NCI-H1105 (cell line): ENCODE measurements at regions not wholly inside any gene's neighbourhood (a gene's known extent, or its start where the extent isn't known, plus 50 kb on each side); places are given as distances from the start of the nearest gene placed in this dataset.
"Not testable (repeated sequence)": the region's sequence is repeated elsewhere in the genome, so short reads cannot be mapped to it uniquely, and the experiment has no call there.

Experiments used
- DNase-seq: peaks from one replicate; lab custom pipeline; 2025; lab: John Stamatoyannopoulos, UW

DNA sequence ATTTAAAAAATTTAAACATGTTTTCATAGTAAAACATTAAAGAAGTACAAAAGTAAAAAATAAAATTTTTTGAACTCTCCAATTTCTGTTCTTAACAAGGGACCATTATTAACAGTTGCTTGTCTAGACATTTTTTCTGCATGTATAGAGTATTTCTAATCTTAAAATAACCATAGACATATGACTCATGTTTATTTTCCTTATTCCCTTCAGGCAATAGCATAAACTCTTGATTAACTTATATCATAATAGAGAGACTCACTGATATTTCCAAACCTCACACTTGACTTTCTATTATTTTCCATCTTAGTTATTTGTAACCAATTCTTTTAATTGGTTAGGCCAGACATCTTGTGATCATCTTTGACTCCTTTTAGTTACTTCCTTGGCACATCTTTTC lies 325.6 kb upstream of the SOX14 start:
- no peak for DNase-seq

DNA sequence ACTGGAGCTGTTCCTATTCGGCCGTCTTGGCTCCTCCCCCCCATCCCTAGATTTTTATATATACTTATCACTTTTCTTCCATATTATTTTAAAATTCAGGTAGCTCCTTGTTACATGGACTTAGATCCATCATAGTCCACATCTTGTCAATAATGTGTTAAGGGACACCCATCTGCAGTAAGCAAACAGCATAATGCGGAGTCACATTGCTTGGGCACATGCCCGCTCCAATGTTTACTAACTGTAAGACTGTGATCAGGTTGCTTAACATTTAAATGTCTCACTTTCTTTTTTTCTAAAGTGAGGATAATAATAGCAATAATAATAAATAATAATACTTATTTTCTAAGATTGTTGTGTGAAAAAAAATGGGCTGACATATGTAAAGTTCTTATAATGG lies 303.2 kb upstream of the SOX14 start:
- DNase-seq, result no peak

DNA sequence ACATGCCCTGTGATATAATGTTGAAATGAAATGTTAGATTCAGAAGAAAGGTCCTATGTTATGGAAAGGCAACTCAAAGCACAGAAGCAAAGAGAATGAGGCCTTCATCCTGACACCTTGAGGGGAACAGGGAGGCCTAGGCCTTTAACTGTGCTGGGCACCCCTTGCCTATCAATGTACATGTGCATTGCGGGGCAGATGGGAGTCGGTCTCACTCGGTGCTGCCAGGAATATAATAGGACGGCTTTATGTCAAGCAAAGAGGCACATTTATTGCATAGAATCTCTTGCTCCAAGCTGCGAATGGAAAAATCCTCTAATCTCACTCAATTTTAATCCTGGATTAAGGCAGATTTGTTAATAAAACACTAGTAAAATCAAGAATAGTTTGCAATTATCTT lies 301.0 kb upstream of the SOX14 start:
- DNase-seq, result no peak

DNA sequence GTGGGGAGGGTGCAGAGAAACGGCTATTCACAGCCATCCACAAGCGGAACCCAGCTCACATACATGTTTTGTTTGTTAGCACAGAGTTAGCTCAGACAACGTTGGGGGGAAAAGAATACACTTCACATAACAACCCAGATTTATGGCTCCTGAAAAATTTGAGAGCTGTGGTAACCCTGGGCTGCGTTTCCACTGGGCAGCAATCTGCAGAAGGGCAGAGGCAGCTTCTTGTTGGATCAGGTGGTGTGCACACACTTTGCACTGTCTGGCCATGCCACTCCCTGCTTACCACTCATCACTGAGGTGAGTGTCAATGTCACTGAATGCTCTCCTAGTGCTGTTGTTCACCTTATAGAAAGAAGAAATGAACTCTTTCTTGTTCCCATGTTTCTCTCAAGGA lies 299.8 kb upstream of the SOX14 start:
- no peak for DNase-seq

DNA sequence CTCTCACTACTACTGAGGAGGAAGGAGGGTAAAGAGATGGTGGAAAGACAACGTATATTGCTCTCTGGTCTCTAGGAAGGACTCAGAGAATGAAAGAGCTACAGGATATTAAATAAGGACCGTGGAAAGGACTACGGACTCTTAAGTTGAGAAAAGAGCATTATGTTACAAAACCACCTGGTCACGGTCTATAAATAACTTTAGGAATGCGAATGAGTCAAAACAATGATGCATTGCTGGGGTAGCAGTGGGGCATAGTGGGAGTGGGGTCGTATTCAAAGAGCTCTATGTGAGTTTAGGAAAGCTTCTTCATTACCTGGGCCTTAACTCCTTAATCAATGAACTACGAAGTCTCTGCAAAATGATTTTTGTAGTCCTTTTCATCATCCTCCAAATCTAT lies 295.7 kb upstream of the SOX14 start:
- no peak for DNase-seq

DNA sequence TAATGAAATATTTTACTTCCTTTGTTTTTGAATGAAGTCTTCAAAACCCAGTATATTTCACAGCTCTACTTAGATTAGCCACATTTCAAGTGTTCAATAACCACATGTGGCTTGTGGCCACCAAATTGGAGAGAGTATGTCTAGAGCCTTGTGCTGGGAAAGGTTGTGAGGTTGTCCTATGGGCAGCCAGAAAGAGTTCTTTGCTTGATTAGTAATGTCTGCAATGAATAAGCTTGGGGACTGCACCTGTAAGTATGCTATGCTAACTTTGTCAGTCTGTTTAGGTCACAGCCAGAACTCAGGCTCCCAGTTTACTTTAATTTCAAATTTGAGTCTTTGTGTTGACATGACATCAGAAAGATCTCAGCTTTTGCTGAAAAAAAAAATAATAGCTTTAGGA lies 294.9 kb upstream of the SOX14 start:
- no peak for DNase-seq

DNA sequence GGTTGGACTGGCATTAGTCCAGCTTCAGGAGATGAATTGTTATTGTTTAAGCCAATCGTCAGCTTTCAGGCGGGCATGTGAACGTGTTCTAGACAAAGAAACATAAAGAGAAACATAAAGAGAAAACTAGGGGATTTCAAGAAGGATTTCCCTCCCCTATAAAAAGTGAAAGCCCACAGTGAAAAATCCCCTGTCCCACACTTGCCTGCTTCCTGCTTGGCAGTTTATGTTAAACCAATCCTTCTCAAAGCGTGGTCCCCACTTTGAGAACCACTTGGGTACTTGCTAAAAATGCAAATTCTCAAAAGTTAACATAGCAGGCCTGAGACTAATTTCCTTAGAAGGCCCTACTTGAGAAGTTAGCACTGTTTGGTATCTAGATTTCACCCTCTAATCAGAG lies 293.0 kb upstream of the SOX14 start:
- DNase-seq, result no peak

DNA sequence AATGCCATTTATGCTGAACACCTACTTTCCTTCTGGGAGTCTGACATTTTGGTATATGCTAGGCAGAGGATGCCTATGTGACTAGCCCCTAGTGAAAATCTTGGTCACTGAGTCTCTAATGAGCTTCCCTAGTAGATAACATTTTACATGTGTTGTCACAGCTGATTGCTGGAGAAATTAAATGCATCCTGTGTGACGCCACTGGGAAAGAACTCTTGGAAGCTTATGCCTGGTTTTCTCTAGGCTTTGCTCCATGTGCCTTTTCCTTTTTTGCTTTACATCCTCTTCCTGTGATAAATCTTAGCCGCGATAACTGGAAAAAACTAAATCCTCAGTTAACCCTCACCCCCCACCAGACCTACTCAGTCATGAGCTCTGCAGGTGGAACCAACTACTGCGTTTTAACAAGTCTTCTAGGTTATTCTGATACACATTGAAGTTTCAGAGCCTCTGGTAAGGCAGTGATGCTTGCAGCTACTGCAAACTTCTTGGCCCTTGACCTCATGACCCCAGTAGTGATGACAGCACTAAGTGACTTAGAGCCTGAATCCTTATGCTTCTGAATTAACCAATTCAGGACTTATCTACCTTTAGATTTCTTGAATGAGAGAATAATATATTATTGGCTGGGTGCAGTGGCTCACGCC lies 292.4 kb upstream of the SOX14 start:
- no peak for DNase-seq

DNA sequence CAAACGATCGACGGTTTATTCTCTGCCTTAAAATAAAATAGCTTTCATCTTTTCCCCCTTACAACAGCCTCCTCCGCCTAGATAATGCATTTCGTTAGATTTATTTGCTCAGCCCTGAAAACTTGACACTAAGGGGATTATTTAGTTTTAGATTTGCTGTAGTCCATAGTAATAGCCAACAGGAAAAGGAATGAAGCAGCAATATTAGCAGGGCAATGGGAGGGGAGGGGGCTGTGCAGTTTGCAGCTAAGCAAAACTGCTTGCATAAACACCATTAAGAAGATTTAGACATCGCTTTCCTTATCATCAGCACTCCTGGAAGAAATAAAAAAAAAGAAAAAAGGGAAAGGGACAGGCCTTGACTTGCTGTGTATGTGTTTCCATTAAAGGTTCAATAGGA lies 286.5 kb upstream of the SOX14 start:
- DNase-seq, result no peak

DNA sequence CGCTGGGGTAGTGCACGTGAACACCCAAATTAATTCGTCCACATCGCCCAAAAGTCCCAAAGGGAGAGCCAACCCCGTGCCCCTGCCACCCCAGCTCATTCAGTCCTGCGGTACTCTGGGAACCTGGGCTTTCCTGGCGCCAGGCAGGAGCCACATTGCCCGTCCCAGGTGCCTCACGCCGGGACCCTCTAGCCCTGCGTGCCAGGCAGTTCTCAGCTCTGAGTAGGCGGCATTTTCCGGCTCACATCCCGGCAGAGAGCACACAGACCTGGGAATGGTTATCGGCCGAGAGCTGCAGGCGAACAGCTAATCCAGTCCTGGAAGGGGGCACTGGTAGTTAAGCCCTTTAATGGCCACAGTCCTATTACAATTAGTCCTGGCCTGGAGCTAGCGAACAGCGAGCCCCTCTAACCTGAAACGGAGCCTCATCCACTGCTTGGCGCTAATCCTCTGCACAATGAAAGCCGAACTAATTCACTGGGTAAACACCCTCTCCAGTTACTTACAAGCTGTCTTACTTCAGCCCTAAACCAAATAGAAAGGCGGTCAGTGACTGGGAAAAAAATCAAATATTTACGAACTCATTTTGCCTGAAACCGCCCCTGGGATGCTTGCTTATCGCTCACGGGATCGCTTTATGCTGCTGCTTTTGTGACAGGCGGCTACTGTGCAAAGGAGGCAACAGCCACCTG lies 254.6 kb upstream of the SOX14 start:
- DNase-seq, result peak; percentile 43

DNA sequence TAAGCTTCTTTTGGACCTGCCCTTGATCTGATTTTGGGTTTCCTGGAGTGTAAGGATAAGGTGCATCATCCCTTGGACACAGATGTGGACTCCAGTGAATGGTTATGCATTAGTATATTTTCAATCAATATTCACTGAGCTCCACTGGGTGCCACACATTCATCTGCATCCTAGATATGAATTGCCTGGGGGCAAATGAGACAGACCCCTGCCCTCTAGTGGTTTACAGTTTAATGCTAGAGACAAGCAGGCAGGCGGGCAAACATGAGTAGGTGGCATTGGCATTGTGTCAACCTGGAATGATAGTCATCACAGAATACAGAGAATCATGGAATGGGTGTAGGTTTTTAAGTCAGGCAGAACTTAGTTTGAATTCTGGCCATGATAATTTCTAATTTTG lies 252.5 kb upstream of the SOX14 start:
- DNase-seq, result no peak

DNA sequence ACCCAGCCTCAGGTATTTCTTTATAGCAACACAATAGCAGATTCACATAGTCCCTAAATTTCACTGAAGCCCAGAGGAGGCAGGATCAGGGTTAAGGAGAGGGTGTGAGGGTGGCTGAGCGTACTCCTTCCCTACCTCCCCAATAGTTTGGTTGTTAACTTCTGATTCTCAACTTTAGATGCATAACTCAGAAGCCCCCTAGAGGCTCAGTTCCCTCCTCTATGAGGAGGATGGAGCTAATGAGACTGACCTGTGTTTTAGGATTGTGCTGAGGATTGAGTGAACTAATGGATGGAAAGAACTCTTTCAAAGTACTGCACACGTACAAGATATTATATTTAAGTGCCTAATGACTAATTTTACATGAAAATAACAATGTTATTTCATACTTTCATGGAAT lies 249.3 kb upstream of the SOX14 start:
- DNase-seq, result no peak

DNA sequence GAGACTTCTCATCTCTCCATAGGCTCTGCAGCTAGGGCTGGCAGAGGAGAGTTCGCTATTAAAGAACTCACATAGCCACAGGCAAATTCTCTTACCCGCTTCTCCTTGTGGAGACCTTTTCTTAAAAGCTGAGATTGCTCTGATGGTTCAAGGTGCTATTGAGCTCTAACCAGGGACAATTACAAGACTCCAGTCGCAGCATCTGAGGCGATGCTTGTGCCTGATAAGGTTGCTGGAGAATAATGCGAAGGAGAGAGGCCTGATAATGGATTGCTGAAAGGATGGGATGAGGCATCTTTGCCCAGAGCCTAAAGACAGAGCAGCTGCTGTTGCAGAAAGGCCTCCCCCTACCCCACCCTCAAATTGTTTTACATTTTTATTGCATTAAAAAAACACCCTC lies 244.5 kb upstream of the SOX14 start:
- no peak for DNase-seq

DNA sequence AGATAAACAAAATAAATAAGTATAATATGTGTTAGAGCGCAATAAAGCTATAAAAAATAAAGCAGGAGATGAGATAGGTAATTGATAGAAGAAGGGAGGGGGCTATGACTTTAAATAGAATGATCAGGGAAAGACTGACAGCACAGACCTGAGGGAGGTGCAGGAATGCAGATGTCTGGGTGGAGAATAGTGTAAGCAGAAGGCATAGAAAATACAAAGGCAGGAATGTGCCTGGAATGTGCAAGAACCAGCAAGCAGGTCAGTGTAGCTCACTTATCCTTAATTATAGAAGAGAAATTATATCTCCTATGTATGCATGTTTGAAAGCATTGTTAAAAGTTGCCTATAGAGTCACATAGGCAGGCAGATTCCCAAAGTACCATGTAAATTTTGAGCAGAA lies 239.4 kb upstream of the SOX14 start:
- DNase-seq, result no peak

DNA sequence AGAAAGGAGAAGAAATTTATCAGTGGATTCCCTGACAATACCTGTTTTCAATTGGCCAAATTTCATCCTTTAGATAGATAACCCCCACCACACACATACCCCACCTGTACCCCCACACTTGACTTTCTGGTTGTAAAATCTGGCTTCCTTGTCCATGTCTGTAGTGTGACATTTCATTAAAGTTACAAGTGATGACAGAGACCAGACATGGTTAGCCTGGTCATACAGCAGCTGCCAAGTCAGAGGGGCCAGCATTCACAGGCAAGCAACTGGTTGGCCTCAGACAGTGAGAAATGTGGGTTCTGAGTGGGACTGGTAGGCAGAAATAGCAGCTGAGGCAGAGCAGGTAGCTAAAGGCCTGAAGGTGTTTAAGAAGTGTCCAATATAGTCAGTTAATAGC lies 238.6 kb upstream of the SOX14 start:
- DNase-seq, result no peak

DNA sequence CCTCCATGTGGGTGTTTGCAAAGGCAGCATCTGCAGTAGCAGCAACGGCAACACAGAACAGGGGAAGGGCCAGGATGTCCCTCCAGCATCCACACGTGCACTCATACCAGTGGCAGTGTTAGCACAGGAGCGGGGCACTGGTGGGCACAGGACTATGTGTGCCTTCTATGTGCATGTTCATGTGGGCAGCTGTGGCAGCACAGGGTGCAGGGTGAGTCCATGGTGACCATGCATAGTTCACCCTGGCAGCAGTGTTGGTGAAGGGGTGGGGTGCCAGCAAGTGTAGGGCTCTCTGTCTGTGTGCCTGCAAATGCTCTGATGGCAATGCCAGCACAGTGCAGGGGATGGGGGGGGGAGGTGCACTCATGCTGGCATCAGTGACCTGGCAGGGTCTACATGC lies 222.1 kb upstream of the SOX14 start:
- no peak for DNase-seq

DNA sequence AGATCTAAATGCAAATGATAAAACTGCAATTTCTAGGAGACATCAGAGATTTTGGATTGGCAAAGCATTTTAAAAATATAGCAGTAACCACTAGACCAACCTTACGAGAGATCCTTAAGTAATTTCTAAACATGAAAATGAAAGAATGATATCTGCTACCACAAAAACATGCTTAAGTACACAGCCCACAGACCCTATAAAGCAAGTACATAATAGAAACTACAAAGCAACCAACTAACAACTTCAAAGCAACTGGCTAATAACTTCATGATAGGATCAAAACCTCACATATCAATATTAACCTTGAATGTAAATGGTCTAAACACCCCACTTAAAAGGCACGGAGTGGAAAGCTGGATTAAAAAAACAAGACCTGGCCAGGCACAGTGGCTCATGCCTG lies 209.9 kb upstream of the SOX14 start:
- no peak for DNase-seq

DNA sequence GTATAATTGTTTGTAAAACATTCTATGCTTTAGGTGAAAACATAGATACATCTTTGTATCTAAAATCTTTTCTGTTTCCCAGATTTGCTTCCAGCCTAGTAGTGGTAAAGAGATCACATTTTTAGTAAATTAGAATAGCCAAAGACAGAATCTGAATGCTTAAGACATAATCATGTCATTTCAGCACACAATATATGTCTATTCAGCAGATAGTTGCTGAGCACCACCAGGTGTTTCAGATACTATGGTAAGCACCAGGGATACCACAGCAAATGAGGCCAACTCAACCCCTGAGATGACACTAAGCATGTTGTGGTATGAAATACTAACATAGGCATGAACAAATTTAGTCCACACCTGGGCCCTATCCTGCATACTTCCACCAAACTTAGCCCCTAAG lies 195.2 kb upstream of the SOX14 start:
- DNase-seq, result no peak

DNA sequence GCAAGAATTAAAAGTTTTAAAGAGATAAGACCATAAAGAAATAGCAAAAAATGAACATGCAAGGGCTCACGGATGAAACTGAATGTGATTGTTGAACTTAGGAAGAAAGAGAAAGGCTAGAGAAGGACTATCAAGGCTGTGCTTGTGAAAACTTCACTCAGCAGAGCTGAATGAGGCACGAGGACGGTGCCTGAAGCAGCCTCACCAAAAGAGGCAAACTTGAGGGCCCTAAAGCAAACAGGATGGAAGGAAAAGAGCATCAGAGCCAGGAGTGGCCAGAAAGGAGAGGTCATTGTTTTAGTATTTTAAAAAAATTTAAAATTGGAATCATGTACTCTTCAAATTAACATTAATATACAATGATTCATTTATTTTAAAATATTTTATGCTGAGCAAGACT lies 191.2 kb upstream of the SOX14 start:
- DNase-seq, result no peak

DNA sequence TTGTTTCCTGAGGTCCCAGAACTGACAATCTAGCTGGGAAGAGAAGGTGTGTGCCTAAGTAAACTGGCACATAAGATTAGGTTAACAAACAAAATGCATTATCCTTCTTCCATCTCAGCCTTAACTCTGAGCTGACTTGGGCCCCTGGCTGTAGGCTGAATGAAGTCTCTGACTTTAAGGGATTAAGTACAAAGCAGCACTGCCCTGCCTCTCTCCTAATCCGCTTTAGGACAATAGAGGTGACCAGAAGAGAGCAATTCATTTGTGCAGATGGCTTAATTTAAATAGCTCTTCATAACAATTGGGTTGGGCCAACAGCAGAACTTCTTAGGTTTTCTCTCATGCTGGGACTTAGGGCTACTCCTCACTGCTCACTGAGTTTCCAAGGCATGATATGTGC lies 181.6 kb upstream of the SOX14 start:
- no peak for DNase-seq

DNA sequence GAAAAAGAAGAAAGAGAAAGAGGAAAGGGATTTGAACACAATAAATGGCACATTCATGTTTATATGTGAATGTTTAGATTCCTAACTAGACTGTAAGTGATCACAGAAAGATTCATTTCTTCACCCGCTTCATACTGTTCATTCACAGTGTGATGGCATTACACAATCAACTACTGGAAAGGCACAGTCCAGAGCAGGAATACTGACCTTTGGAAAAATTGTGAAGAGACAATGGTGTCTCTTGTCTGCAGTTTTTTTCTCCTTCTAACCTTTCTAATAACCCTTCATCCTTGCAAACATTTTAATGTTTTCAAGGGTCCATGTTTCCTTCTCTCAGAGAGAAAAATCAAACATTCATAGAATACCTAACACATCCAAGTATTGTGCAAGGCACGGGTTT lies 180.9 kb upstream of the SOX14 start:
- DNase-seq, result no peak

DNA sequence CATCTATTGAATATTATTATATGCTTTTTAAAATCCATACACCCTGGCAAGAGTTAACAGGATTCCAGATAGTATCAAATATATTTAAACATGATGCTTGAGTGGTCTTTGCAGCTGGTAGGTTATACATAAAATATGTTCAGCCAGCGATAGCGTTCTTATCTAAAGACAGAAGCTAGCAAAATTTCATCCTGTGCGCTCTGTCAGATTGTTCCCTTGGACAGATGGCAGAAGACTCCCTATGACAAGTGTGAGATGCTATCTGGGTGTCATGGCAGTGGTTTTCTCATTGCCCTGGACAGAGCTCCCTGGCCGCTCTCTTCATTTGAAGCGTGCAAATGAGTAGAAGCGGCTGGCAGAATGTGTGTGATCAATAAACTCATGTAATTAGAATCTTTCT lies 175.2 kb upstream of the SOX14 start:
- DNase-seq, result no peak

DNA sequence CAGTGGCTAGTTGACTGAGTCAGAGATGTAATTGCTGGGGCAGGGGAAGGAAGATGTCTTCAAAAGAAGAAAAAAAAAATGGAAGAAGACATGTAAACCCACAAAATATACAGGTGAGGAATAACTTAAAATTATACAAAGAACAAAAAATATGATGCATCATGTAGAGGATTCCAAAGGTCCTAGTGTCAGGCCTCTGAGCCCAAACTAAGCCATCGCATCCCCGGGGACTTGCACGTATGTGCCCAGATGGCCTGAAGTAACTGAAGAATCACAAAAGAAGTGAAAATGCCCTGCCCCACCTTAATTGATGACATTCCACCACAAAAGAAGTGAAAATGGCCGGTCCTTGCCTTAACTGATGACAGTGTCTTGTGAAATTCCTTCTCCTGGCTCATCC lies 168.7 kb upstream of the SOX14 start:
- not testable (repeated sequence) for DNase-seq

DNA sequence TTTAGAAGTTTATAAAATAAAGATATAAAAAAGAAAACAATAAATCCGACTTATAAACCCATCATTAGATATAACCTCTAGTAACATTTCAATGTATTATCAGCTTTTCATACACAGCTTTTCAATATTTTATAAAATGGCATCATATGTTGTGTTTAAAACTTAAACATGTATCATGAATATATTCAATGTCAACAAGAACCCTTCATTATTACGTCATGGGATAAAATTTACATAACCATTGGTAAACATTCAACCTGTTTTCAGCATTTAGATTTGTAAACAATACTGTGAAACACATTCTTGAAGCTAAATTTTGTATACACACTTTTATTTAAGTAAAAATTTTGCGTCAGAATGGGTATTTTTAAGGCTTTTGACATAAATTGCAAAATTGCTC lies 153.4 kb upstream of the SOX14 start:
- DNase-seq, result no peak
